ENCODE measurements at regions not wholly inside any gene's neighbourhood (a gene's known extent, or its start where the extent isn't known, plus 50 kb on each side); places are given as distances from the start of the nearest gene placed in this dataset.

DNA sequence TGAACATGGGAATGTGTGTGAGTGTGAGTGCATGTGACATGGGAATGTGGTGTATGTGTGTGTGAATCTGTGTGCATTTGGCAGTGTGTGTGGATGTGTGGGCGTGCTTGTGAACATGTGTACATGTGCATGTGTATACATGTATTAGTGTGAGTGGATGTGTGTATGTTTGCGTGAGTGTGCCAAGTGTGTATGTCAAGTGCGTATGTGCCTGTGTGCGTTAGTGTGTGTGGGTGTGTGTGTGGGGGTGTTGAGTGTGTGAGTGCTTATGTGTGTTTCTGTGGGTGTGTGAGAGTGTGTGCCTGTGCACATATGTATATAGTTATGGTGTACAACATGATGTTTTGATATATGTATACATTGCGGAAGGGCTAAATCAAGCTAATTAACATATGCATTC lies 244.3 kb downstream of the GADD45G start:
- no TSS peak for BruUV-seq (replicated peaks)
- ChIA-PET CTCF (no interaction called here), POLR2A (no interaction called here)
- Mint-ChIP-seq H3K27me3 (ENCODE audit: insufficient read depth, unreplicated experiment) (peaks cover 4% of the 10 kb centered on the region), H3K9me3 (ENCODE audit: unreplicated experiment) (no peaks in the 10 kb centered on the region), H3K4me1 (ENCODE audit: low read depth, unreplicated experiment) (no peaks in the 10 kb centered on the region), H3K36me3 (ENCODE audit: insufficient read depth, unreplicated experiment) (no peaks in the 10 kb centered on the region), H3K27ac (ENCODE audit: unreplicated experiment) (no peak overlapping the region), H3K4me3 (ENCODE audit: unreplicated experiment) (no peak overlapping the region)
- Histone ChIP-seq H3K36me3 (ENCODE audit: control insufficient read depth, insufficient read depth, low read length) (no peaks in the 10 kb centered on the region), H3K9me3 (no peaks in the 10 kb centered on the region), H3K27me3 (replicated peaks; ENCODE audit: control insufficient read depth, insufficient read depth, low read length) (no peaks in the 10 kb centered on the region), H3K4me1 (no peaks in the 10 kb centered on the region), H3K4me3 (ENCODE audit: low read depth, low read length) (no peak overlapping the region)
- no peak for DNase-seq
- TF ChIP-seq, protein P1, sequence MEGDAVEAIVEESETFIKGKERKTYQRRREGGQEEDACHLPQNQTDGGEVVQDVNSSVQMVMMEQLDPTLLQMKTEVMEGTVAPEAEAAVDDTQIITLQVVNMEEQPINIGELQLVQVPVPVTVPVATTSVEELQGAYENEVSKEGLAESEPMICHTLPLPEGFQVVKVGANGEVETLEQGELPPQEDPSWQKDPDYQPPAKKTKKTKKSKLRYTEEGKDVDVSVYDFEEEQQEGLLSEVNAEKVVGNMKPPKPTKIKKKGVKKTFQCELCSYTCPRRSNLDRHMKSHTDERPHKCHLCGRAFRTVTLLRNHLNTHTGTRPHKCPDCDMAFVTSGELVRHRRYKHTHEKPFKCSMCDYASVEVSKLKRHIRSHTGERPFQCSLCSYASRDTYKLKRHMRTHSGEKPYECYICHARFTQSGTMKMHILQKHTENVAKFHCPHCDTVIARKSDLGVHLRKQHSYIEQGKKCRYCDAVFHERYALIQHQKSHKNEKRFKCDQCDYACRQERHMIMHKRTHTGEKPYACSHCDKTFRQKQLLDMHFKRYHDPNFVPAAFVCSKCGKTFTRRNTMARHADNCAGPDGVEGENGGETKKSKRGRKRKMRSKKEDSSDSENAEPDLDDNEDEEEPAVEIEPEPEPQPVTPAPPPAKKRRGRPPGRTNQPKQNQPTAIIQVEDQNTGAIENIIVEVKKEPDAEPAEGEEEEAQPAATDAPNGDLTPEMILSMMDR (IDR thresholded peaks at IDR 0.05; ENCODE audit: insufficient read depth in 1 of 2, low read depth in 1 of 2, low read length in 1 of 2, severe bottlenecking in 1 of 2, unreplicated experiment in 1 of 2): no peak
- intact Hi-C loops (cut with micrococcal nuclease; ENCODE audit: unreplicated experiment): no loop called here

DNA sequence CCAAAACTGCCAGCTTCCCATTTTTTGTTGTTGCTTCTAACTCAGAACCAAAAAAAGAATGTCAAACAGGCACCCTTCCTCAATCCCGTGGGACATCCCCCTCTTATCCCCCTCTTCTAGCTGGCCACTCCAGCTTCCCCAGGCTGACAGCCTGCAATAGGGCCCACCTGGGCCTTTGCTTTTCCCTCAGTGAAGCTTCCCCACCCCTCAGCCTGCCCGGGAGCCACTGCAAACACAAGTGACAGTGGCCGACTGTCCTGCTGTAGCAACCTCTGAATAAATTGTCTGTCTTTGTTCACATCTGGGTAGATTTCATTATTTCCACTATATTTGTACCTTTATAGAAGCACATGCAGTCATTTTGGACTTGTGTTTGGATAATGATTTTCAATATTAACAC lies 245.3 kb downstream of the GADD45G start:
- H3K4me3 Mint-ChIP-seq (ENCODE audit: unreplicated experiment): no peak overlapping the region
- TF ChIP-seq, protein P1 (IDR thresholded peaks at IDR 0.05; ENCODE audit: insufficient read depth in 1 of 2, low read depth in 1 of 2, low read length in 1 of 2, severe bottlenecking in 1 of 2, unreplicated experiment in 1 of 2): no peak
- no peaks in the 10 kb centered on the region for H3K4me1 Mint-ChIP-seq (ENCODE audit: low read depth, unreplicated experiment)
- H3K27ac Mint-ChIP-seq (ENCODE audit: unreplicated experiment): no peak overlapping the region
- BruUV-seq (replicated peaks): no TSS peak
- POLR2A ChIA-PET: no interaction called here
- Histone ChIP-seq H3K27me3 (replicated peaks; ENCODE audit: control insufficient read depth, insufficient read depth, low read length) (no peaks in the 10 kb centered on the region), H3K36me3 (ENCODE audit: control insufficient read depth, insufficient read depth, low read length) (no peaks in the 10 kb centered on the region), H3K4me3 (ENCODE audit: low read depth, low read length) (no peak overlapping the region), H3K9me3 (no peaks in the 10 kb centered on the region), H3K4me1 (no peaks in the 10 kb centered on the region)
- no peak for DNase-seq
- intact Hi-C loops (cut with micrococcal nuclease; ENCODE audit: unreplicated experiment): no loop called here
- H3K36me3 Mint-ChIP-seq (ENCODE audit: insufficient read depth, unreplicated experiment): no peaks in the 10 kb centered on the region
- CTCF ChIA-PET: no interaction called here
- H3K9me3 Mint-ChIP-seq (ENCODE audit: unreplicated experiment): no peaks in the 10 kb centered on the region
- peaks cover 4% of the 10 kb centered on the region for H3K27me3 Mint-ChIP-seq (ENCODE audit: insufficient read depth, unreplicated experiment)

DNA sequence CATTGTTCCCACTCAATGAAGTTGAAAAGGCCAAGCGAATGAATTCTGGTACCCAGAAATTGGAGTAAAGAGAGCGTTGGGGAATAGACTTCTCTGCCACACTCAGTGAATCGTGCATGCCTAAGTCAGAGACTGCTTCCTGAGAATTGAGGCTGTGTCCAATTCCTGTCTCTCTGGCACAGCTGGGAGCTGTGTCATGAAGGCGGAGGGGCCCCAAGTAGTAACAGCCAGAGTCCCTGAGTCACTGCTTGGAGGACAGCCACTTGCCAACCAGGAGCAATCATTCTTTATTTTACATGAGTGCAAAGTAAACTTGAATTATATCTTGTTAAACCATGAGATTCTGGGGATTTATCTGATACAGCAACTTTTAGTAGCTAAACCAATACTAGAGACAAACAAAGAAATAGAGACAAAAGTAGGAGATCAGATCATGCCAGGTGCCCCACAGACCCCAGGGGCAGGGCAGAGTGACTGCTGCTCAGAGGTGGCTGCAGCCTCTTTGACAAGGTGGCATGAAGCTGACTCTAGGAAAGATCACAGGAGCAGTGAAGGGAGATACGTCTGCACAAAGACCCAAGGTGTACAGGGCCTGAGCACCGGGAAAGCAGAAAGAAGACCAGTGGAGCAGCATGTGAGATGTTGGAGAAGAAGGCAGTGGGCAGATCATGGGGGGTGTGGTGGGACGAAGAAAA lies 246.0 kb downstream of the GADD45G start:
- Mint-ChIP-seq H3K9me3 (ENCODE audit: unreplicated experiment) (no peaks in the 10 kb centered on the region), H3K36me3 (ENCODE audit: insufficient read depth, unreplicated experiment) (no peaks in the 10 kb centered on the region), H3K27me3 (ENCODE audit: insufficient read depth, unreplicated experiment) (peaks cover 4% of the 10 kb centered on the region), H3K27ac (ENCODE audit: unreplicated experiment) (no peak overlapping the region), H3K4me1 (ENCODE audit: low read depth, unreplicated experiment) (no peaks in the 10 kb centered on the region), H3K4me3 (ENCODE audit: unreplicated experiment) (no peak overlapping the region)
- TF ChIP-seq, protein P1 (IDR thresholded peaks at IDR 0.05; ENCODE audit: insufficient read depth in 1 of 2, low read depth in 1 of 2, low read length in 1 of 2, severe bottlenecking in 1 of 2, unreplicated experiment in 1 of 2): no peak
- DNase-seq: no peak
- Histone ChIP-seq H3K4me1 (no peaks in the 10 kb centered on the region), H3K4me3 (ENCODE audit: low read depth, low read length) (no peak overlapping the region), H3K27me3 (replicated peaks; ENCODE audit: control insufficient read depth, insufficient read depth, low read length) (no peaks in the 10 kb centered on the region), H3K9me3 (no peaks in the 10 kb centered on the region), H3K36me3 (ENCODE audit: control insufficient read depth, insufficient read depth, low read length) (no peaks in the 10 kb centered on the region)
- intact Hi-C loops (cut with micrococcal nuclease; ENCODE audit: unreplicated experiment): no loop called here
- no TSS peak for BruUV-seq (replicated peaks)
- ChIA-PET POLR2A (no interaction called here), CTCF (no interaction called here)

Measured in Caco-2 (cell line).